GM18499 (cell line): ENCODE measurements at regions not wholly inside any gene's neighbourhood (a gene's known extent, or its start where the extent isn't known, plus 50 kb on each side); places are given as distances from the start of the nearest gene placed in this dataset.

Experiments used
- ATAC-seq: cut with Tn5 transposase; IDR thresholded peaks from one replicate; pipeline ENCODE4 v1.9.1; 2021; ENCODE audit warnings: moderate number of reproducible peaks; ENCODE audit not compliant: insufficient read depth, unreplicated experiment

DNA sequence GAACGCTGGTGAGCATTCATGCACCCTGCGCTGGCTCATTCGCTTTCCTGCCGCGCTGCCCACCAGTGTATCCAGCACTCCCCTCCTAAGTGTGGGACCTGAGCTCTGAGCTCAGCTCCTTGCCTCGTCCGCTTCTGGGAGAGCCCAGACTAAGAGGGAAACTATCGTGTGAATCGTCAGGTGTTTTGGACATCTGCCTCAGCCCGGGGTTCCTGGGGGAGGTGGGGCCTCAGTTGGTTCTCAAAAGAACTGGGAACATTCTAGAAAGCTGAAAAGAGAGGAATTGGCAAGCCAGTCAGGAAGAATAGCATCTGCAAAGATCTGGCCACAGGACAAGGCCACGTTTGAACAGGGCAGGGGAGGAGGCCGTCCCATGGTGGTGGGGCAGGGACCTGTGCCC is 205.4 kb upstream of the CIBAR2 start:
- ATAC-seq: no peak

DNA sequence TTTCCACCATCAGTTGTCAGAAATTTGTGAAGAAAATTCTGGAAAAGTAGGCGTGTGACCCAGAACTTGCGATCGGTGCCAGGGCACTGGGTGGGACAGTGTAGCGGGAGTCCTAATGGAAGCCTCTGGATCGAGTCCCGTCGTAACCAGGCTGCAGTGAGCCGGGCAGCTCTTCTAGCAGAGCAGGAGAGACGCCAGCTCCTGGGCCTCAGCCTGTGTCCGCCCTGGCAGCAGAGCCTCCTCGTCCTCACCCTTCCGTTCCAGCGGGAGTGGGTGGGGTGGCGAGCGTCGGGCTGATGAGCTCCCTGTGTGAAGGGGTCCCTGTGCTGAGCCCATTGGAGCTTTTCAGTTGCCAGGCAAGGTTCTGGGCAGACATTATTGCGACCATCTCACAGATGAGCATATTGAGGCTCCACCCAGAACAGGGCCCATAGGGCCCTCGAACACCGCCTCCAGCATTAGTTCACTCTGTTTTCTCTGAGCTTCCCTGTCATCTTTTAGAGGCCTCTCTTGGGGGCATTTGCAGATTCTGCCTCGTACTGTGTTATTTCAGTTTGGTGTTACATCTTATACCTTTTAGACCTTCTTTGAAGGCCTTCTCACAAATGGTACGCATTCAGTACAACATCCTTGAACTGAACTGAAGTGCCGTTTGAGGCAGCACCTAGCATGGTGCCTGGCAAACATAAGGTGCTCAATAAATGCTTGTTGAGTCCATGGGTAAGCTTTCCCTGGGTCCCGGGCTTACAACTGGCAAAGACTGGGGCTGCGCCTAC is 207.1 kb upstream of the CIBAR2 start:
- no peak for ATAC-seq

DNA sequence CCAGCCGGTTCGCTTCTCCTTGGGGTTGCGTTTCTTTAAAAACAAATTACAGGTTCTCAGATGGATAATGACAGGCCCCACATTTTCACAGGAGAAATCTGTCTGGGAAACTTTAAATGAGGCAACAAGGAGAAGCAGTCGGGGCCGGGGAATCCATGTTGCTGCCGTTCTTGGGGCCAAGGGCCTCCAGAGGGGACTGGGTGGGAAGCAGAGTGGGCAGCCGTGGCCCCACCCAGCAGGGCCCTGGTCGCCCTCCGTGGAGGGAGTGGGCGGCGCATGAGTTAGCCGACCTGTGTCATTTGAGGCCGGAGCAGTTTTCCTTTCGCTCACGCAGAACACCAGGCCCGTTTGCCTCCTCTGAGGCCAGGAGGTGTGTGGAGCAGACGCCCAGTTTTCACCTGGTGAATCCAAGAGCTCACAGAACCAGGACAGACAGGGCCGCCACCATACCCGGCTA is 207.7 kb upstream of the CIBAR2 start:
- no peak for ATAC-seq

DNA sequence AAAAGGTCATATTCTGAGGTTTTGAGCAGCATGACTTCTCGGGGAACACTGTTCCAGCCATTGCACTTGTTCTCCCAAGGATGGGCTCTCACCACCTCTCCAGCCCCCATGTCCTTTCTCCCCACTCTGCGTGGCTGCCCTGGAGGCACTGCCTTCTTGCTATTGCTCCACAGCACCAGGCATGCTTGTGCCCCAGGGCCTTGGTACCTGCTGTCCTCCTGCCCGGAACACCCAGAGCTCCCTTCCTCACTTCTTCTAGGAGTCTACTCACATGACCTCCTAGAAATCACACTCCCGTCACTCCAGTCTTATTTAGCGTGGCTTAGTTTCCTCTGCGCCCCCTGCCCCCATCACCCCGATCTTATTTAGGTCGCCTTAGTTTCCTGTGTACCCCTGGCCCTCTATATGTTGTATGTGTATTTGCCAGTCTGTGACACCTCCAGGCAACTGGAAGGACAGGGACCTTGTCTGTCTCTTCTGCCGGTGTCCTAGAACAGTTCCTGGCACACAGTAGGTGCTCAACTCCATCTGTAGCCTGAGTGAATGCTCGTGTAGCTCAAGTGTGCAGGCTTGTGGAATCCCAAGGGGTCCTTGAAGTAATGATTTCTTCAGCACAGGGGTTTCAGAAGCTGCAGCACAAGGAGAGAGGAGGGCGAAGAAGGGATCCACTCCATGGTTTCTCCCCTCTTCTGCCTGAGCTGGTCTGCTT is 208.6 kb upstream of the CIBAR2 start:
- ATAC-seq: no peak

DNA sequence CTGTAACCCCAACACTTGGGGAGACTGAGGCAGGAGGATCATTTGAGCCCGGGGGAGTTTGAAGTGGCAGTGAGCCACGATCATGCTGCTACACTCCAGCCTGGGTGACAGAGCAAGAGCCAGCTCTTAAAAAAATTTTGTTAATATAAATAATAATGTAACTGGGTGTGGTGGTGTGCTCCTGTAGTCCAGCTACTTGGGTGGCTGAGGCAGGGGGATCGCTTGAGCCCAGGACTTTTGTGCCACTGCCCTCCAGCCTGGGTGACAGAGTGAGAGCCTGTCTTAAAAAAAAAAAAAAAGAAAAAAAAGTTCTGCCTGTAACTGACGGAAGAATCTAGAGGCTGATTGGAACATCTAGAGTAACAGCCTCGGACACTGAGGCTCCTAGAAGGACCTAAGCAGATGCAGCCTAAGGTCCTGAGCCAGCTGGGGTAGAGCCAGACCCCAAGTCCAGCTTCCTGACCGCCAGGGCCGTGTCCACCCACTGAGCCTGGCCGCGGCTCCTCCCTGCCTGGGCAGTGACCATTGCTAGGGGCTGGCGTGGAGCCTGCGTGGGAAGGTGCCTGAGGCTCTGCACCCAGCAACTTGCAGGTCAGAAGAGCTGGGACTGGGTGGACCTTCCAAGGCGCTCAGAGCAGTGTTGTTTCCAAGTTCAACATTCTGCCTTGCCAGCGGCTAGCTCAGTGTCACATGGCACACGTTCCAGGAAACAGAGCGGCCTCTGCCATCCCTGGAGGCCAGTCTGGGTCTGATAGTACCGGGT is 209.4 kb upstream of the CIBAR2 start:
- no peak for ATAC-seq

DNA sequence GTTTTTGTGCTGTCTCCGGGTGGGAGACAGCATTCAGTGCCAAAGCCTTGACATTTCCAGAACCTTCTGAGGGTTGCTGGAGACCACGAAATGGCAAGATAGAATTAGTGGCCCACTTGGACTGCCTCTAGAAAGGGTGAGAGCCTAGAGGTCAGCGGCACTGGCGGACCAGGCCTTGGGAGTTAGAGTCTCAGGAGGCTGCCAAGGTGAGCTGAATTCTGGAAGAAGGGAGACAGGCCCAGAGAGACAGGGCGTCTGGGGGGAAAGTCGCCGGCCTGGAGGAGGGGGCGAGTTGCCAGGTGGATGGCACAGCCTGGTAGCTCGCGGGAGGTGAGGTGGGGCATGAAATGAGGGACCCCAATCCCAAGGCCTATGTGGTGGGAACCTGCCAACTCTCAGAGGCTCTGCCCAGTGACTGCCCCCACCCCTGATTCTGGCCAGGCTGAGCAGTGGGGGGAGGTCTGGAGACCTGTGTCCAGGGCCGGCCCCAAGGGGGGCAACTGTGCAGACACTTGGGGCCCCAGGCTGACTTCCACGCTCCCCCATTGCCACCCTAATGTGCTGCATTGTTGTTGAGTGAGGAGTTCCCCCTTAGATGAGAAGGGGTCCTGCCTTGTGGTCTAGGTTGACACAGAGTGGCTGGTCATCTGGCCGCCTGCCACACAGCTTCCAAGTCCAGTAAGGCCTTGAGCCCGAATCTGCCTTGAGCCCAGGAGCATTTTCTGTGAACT is 211.1 kb upstream of the CIBAR2 start:
- no peak for ATAC-seq

DNA sequence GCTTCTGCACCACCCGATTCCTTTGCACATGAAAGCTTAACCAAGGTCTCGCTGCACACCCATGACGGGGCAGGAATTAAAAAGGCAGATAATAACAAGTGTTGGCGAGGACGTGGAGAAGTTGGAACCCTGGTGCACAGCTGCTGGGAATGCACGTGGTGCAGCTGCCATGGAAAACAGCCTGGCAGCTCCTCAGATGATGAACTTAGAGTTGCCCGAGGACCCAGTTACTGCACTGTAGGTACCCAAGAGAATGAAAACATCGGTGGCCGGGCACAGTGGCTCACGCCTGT is 211.6 kb upstream of the CIBAR2 start:
- no peak for ATAC-seq

DNA sequence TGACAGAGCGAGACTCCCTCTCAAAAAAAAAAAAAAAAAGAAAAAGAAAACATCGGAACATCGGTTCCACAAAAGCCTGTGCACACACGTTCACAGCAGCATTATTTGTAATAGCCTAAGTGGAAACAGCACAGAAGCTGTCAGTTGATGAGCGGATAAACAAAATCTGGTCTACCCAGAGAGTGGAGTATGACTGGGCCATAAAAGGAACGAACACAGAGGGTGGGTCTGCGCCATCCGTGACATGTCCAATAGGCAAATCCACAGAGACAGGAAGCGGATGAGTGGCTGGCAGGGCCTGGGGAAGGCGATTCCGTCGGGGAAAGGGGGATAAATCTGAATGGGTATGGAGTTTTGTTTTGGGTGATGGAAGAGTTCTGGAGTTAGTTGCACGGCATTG is 212.2 kb upstream of the CIBAR2 start:
- ATAC-seq: no peak

DNA sequence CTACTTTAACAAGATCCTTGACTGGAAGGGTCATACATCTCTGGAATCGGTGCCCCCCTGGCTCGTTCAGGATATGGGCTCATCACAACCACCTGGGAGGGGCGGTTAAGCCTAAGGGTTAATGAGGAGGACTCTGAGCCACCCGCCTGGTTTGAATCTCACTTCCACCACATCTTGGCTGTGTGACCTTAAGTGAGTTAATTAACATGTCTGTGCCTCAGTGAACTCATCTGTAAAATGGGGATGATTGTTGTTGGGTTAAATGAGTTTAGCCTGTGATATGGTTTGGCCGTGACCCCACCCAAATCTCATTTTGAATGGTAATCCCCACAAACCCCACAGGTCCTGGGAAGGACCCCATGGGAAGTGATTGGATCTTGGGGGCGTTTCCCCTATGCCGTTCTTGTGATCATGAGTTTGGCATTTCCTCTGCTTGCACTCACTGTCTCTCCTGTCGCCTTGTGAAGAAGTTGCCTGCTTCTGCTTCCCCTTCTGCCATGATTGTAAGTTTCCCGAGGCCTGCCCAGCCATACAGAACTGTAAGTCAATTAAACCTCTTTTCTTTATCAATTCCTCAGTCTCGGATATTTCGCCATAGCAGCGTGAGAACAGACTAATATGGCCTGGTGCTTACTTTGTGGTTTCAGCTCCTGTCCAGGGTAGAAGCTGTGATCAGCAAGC is 214.0 kb upstream of the CIBAR2 start:
- no peak for ATAC-seq

DNA sequence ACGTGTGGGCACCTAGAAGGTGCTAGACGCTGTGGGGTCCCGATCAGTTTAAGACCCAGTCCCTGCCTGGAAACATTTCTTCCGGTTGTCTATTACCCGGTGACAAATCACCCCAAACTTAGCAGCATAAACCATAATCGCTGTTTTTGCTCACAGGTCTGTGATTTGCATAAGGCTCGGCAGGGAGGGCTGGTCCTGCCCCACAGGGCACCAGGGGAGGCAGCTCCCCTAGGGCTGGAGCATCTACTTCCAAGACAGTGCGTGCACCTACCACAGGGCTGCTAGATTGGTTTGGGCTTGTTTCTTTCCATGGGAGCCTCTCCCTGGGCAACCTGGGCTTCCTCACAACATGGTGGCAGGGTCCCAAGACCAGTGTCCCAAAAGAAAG is 214.5 kb upstream of the CIBAR2 start:
- no peak for ATAC-seq

DNA sequence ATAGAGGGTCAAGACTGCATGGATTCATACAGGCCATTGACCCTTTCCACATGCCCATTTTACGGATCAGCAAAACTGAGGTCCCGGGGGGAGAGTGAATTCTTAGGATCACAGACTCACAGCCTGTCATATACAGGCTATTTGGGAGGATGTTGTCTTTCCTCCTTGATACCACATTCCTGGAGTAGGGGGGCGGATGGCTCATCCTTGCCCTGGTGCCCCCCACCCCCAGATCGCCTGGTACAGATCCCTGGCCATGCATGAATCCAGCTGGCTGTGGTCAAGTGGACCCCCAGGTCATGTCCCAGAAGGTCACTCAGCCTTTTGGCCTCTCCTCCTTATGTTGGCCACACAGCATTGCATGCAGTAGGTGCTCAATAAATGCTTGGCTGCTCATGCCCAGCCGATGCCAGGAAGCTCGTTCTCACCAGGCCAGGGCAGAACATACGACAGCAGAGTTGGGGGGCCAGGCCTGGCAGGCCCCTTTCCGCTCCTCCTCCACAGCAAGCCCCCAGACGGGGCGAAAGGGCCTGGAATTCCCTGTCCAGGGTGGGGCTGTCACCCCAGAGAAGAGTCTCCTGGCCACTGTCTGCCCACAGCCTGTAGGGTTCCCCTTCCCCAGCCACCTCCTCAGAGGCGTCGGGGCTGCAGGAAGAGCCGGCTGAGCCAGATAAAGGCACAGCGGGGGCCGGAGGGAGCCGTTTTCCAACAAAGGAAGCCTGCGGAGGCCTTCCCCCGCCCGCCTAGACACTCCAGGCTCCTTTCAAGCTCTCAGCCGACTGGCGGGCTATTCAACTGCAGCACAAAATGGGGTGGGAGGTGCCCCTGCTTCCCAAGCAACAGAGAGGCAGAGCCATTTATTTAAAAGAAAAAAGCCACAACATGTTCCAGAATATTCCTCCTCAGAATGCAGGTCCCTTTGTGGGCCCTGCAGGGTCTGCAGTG is 215.7 kb upstream of the CIBAR2 start:
- ATAC-seq: no peak

DNA sequence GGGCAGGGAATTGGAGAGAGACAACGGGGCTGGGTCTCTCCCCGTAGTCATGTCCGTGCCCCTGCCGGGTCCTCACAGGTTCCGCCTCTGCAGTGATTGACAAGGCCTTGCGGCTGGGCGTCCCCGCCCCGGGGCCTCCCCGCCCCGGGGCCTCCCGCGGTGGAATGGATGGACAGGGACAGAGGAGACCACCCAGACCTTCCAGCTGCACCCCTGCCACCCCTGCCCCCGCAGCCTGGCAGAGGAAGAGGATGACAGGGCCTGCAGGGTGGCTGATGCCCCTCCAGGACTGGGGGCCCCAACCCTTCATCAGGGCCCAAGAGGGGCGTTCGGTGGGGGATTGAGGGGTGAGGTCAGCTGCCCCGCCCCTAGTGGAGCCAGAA is 216.4 kb upstream of the CIBAR2 start:
- ATAC-seq: no peak

DNA sequence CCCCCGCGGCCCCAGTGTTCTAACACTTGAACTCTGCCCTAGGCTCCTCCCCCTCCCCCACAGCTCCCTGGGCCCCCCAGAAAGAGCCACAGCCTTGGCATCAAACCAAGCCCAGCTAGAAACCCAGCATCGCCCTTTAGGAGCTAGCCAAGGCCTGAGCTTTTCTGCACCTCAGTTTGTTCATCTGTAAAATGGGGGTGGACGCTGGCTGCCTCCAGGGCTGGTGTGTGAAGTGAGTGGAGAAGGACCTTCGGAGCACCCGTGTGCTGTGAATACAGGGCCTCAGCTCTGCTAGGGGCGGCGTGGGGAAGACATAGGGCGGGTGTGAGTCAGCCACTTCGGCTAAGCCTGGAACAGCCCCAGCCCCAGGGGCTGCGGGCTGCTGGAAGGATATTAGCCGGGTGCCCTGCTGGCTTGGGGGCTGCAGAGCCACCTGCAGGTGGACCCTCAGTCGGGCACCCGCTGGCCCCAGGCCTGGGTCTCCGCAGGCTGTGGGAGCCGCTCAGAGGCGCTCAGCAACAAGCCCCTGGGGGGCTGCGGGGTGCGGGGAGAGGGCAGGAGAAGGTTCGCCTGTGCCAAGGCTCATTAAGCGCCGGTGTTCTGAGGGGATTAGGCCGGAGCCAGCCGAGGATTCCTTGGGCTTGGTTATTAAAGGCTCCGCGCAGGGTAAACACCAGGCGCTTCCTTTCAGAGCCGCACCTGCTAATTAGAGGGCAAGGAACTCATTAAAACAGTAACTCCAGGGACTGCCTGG is 217.0 kb upstream of the CIBAR2 start:
- ATAC-seq: no peak

DNA sequence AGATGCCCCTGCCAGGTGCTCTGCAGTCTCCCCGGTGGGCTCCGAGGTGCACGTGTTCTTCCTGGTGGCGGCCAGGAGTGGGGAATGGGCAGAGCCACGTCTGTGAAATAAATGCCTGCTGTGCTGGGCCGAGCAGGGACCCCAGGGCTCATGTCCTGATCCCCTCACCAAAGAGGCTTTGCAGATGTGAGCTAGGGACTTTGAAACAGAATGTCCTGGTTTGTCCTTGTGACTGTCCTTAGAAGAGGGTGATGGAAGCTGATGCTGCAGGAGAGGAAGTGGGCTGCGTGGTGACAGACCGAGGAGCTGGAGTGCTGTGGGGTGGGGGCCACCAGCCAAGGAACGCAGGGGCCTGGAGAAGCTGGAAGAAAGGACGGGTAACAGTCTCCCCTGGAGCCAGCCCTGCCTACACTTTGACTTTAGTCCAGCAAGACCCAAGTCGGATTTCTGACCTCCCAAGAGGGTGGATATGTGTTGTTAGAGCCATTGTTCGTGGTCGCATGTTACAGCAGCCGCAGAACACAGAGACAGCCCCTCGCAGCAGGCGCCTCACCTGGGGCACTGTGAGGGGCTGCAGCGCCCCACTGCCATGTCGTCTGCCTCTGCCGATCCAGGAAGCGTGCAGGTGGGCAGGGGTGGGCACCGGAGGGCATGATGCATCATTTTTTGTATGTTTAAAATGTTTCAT is 217.9 kb upstream of the CIBAR2 start:
- no peak for ATAC-seq

DNA sequence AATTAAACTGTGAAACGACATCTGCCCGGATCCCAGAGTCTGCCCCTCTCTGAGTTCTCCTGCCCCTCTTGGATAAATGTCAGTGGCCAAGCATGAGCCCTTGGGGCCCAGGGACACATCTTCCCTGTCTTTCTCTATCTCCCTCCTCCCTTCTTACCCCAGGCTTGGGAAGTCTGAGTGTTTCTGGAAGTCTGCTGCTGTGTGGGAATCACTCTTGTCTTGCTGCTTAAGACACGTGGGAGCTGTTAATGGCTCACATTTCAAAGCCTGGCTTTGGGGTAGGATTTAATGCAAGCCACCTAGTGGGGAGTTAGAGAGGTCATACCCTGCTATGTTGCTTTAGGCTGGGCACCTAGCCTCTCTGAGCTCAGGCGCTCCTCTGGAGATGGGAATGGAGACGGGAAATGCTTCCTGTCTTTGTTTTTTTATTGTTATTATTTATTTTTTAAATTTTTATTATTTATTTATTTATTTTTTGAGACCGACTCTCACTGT is 218.5 kb upstream of the CIBAR2 start:
- ATAC-seq: no peak

DNA sequence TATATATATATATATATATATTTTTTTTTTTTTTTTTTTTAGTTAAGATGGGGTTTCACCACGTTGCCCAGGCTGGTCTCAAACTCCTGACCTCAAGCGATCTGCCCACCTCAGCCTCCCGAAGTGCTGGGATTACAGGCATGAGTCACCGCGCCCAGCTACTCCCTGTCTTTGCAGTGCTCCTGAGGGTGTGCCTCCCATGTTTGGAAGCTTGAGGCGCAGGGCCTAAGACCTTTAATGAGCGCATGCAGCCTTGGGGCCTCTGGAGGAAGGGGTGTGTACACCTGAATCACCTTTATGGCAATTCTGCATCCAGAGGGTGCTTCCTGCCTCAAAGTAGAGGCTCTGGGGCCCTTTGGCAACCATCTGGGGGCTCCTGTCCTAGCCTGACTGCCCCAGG is 219.4 kb upstream of the CIBAR2 start:
- no peak for ATAC-seq

DNA sequence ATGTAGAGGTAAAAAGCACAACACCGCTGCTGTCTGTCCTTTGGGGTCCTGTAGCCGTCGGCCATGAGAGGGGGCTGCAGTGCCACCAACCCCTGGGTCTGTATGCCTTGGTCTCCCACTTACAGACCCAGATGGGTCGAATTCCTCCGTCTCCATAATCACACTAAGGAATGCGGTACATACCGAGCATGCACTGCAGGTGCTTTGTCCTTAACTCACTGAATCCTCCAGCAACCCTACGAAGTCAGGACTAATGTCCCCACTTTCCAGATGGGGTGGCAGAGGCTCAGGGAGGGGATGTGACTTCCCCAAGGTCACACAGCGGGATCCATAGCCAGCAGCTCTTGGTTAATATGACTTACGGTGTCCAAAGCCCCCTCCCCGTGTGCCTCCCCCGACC is 219.9 kb upstream of the CIBAR2 start:
- no peak for ATAC-seq

DNA sequence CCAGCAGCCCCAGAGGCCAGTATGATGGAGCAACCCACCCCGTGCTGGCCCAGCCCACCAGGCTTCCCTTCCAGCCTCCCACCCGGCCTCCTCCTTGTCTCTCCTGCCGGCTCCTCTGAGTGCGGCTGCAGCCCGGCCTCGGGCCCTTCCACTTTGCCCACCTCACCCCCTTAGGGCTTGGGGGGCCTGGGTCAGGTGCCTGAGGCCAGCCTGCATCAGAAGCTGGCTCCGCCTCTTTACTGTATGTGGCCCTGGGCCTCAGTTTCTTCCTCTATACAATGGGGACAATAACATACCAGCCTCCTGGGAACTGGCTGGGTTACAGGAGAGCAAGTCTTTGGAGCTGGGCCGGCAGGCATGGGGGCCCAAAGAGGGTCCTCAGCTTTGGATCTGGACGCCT is 221.1 kb upstream of the CIBAR2 start:
- ATAC-seq: no peak
